Stimulated activated CD8-positive, alpha-beta memory T cell treated with anti-CD3 and anti-CD28 coated beads, Interleukin-7, amount 100 ng/mL, for 24 hours (primary cell): ENCODE measurements at regions not wholly inside any gene's neighbourhood (a gene's known extent, or its start where the extent isn't known, plus 50 kb on each side); places are given as distances from the start of the nearest gene placed in this dataset.

ENCODE experiments used
- DNase-seq: peaks from one replicate; pipeline ENCODE4 v3.0.0-alpha.2; 2020; ENCODE audit warnings: low read depth

DNA sequence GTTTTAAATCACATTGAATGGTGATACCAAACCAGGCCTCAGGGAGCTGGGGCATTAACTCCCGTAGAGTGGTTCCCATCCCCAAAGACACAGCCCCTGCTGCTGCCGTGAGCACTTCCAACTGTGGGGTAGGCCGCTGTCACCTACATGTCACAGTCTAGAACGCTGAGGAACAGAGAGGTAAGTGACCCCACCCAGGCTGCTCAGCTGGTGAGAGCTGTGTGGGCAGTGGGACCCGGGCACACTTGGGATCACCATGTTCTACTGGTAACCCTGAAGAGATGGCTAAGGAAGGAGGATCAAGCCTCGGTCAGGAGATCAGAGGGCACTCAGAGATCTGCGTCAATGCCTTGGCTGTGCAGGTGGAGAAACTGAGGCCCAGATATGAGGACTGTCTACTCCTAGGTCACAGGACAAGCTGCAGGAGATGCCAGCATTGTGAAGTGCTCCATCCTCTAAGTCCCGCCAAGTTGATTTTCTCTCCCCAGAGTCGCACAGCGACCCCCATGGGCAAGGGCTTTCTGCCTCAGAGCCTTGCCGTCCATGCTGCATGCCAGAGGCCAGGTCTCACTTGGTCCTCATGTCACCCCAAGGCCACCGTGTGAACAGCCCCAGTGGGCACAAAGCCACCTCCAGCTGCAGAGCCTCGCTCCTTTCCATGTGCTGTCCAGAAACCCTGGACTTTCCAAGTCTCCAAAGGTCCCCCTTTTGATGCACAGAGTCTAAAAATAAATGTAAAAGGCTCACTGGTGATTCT, 144.2 kb upstream of the OTOS start:
- DNase-seq: no peak

DNA sequence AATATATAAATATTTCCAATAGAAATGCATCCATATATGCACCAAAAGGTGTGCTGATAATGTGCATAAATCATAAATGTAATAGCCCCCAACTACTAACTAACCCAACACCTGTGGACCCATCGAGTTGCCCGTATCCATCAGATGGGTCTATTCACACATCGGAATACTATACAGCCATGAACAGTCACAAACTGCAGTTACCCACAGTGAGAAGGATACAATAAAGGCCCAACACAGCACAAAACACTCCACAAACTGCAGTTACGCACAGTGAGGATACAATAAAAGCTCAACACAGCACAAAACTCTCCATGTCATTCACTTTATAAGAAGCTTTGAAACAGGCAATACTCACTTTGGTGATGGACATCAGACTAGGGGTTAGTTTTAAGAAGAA, 145.3 kb upstream of the OTOS start:
- no peak for DNase-seq

DNA sequence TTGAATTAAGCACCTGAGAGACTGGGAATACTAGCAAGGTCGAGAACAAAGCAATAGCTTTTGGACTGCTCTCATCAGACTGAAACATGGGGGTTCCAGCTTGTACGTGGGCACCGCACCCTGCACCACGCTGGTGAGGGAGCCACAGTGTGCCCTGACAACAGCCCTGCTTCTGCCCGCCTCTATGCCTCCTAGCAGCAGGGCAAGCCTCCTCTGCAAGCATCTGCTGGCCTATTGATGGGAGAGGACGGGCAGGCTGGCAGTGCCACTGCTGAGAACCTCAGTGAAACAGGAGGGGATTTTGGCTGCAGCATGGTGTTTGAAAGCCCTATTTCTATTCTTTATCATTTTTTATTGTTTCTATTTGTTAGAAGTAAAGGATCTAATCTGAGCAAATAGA, 146.1 kb upstream of the OTOS start:
- DNase-seq: no peak

DNA sequence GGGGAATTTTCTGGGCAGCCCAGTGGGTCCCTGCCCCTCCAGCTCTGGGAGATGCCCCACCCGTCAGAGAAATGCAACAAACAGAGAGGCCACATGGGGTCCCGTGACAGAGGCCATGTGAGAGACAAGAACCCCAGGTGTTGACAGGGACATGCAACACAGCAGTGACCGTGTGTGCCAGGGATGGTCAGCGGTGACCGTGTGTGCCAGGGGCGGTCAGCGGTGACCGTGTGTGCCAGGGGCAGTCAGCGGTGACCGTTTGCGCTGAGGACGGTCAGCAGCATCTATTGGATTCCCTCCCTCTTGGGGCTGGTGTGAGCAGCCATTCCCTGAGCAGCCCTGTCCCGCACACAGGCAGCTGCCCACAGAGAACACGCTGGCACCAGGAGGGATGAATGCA, 146.6 kb upstream of the OTOS start:
- DNase-seq: no peak

DNA sequence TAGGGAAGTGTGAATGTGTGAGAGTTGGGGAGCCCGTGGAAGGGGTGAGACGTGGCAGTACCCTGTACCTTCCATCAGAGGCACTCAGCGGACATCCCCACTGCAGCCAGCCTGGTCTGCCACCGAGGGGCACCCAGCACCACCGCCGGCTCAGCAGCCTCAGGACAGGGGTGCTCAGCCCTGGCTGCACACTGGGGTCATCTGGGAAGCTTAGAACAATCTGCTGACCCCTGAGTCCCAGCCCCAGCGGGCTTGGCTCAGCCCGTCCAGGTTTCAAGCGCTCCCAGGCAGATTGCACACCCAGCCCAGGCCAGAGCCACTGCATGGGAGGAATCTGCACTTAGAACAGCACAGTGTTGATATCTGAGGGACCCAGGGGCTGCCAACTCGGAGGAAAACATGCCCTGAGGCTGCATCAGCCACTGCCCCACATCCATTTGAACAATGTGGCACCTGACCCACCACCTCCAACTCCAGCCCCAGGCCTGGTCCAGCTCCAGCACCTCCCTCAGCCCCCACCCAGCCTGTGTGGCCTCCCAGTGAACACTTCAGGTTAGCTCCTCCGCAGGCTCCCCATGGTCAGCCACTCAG, 147.1 kb upstream of the OTOS start:
- no peak for DNase-seq

DNA sequence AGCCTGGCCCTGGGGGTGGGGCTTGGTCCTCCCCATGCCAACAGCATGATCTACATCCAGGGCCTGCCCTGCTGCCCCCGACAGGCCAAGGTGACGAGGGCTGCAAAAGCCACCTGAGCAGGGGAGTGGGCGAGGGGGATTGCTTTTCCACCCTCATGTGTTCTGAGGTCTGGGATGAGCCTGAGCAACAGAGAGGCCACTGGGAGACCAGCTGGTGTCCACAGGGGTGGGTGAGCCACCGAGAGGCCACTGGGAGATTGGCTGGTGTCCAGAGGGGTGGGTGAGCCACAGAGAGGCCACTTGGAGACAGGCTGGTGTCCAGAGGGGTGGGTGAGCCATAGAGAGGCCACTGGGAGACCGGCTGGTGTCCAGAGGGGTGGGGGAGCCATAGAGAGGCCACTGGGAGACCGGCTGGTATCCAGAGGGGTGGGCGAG, 147.4 kb upstream of the GPC1 start:
- DNase-seq: no peak

DNA sequence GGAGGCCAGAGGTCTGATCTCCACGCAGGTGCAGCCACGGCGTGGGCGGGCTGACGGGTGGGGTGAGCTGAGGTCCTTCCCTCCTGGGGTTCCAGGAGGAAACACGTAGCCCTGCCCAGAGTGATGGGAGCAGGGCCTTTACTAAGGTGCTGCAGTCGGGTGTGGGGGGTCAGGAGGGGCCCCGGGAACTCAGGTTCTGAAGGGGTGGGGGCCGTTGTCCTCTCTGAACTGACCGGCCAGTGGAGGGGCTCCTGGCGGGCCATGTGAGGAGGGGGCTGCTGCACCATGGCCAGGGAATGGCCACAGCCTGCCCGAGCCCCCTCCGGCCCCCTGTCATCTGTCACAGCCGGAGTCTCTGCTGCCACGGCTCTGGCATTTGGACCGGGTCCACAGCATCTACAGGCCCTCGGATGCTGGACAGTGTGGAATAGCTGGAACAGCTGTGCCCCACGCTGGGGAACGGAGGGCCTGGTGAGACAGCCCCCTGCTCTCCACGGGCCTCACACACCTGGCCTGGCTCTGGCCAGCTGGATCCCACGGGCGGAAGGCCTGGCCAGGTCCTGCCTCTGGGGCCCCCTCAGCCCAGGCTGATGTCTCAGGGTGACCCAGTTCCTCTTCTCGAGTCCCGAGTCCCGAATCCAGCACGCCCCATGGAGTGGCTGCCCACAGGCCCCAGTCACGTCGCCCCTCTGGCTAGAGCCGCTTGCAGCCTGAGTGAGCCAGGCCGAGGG, 145.6 kb upstream of the GPC1 start:
- no peak for DNase-seq

DNA sequence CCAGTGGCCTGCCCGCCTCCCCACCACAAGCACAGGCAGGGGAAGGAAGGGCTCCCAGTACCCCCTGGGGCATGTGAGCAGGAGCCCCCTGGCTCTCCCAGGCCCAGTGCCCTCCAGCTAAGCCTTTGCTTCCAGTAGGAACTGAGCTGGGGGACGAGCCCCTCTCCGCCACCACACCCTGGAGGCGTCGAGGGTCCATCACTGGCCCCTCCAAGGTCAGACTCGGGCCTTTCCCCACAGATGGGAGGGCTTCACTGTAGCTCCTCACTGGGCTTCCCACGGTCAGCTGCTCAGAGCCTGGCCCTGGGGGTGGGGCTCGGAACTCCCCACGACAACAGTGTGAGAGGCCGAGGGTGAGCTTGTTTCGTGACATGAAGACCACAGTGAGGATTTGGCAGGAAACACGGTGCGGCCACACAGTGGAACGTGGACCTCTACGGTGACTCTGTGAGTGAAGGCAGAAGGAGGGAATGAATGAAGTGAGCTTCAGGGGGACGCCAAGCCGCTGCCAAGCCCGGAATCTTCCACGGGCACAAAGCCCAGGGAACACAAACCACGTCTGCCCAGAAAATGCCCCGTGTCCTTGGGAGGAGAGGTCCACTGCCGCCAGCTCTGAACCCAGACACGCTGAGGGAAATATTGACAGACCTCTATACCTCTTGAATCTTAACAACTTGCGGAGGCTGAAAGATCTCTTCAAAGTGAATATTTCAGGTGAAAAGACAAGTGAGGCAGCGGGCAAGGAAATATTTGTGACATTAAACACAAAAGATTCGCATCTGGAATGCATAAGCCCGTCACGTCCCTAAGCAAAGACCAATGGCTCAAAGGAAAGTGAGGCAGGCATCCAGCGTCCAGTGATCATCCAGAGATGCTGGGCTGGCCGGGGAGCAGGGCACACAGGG, 144.8 kb upstream of the GPC1 start:
- no peak for DNase-seq

DNA sequence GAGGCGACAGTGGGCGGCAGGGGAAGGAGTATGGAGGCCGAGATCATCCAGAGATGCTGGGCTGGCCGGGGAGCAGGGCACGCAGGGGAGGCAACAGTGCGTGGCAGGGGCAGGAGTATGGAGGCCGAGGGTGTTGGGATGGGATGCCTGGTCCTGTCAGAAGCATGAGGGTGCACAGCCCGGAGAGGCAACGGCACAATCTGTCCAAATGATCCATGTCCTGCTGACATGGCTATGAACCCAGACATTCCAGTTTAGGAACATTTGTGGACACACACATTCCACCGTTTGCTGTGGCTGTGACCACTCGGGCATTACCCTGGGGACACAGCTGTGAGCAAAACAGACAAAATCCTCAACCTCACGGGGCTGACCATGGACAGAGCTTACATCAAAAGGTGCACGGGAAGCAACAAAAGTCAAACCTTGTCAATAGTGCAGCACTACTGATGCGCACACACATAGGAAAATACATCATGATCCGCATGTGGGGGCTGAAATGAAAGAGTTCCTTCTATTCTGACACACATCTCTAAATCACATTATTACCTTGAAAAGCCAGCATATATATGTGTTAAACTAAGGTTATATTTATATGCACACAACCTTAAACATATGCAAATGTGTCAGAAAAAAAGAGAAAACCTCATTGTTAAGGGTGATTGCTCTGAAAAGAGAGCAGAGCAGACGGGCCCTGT, 144.0 kb upstream of the GPC1 start:
- DNase-seq: no peak

DNA sequence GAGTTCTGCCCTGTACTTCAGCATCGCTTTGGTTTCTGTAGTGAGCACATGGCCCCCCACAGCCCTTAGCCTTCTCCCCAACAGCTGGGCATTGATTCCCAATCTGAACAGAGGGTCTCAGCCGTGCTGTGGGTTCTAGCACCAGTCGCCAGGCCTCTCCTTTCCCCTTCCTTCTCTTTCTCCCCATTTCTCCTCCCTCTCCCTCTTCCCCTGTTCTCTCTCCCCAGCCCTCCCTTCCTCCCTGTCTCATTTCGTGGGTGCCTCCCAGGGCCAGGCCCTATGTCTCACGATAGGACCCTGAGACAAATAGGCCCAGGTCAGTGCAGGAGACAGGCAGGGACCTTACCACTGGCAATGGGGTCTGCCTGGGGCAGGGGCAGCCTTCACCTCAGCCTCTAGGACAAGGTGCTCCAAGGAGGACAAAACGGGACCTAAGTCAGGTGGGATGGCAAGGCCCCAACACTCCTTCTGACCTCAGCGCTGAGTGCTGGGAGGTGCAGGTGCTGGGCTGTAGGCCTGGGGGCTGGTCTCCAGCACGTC, 143.4 kb upstream of the GPC1 start:
- DNase-seq: no peak

DNA sequence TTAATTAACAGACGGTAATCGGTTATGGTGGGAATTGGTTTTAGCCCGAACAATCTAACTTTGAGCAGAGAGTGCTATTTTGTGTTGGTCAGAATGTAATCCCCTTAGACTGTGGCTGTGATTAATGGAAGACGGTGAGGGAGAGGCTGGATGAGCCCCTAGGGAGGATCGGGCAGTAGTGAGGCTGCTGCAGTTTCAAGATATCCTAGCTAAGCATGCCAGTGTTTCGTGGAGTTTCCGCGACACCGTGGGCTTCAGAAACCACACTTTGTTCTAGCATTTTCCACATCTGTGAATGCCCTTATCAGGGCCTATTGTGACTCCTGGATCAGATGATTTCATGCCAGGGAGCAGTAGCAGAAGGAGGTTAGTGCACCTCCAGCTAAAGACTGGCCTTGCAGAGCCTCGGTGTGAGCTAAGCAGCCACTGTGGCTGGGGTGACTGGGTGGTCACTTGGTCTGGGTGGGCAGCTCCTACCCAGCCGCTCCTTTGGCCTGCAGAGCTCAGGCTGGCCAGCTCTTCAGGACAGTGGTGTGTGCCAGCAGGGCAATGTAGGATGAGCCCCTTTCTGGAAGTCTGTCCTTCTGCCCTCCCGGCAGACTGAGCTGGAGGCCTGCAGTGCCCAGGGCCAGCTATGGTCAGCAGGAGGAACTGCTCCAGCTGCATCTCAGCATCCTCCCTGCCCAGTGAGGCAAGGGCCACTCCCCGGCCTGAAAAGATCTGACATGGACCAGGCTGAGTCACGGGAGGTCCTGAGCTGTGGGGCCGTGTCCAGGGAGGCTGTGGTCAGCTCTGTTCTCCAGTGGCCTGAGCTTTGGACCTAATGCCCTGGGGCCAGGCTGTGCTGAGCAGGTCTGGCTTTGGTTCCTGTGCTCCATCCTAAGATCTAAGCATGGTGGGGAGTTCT, 142.6 kb upstream of the GPC1 start:
- DNase-seq: no peak

DNA sequence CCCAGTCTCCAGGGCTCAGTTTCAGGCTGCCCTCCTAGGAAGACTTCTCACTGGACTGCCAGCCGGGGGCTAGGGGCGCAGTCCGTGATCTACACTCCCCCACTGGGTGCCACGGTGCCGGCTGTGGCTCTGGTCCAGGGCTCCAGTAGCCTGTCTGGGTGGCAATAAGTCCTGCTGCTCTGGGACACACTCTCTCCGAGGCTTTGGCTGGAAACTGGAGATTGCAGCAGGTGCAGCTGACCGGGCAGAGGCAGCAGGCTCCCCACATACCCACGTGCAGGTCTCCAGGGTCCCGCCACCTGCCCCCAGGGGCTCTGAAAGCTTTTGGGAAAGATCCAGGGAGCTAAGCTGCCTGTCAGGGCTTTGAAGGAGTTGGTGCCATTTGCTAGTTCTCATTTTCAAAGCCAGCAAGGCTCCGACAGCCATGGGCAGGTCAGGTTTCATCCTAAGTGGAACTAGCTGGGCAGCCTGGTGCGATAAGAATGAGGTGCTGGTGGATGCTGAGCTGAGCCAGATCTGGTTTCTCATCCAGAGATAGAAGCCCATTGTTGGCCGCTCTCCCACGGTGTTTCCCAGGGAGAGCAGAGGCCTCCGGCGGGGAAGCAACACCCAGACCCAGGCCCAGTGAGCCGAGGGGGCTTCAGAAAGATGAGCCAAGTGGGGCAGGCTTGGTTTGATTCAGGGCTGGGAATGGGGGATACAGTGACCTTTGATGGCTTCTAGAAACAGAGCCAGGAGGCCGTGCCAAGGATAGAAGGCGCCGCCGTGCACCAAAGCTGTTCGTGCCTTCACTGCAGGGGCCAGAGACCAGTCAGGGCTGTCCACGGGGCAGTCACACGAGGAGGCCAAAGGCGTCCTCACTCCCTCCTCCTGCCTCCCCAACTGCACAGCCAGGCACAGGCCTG, 141.7 kb upstream of the GPC1 start:
- DNase-seq: no peak

DNA sequence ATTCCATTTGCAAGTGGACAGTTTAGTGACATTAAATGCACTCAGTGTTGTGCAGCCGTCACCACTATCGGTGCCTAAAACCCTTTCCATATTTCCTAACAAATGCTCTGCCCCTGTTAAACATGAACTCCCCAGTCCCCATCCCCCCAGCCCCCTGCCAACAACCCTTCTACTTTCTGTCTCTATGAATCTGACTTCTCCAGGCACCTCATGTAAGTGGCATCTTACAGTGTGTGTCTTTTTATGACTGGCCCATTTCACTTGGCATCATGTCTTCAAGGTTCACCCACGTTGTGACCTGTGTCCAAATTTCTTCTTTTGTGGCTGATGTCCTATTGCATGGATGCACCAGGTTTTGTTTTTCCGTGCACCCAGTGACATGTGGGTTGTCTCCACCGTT, 140.9 kb upstream of the GPC1 start:
- DNase-seq: no peak

DNA sequence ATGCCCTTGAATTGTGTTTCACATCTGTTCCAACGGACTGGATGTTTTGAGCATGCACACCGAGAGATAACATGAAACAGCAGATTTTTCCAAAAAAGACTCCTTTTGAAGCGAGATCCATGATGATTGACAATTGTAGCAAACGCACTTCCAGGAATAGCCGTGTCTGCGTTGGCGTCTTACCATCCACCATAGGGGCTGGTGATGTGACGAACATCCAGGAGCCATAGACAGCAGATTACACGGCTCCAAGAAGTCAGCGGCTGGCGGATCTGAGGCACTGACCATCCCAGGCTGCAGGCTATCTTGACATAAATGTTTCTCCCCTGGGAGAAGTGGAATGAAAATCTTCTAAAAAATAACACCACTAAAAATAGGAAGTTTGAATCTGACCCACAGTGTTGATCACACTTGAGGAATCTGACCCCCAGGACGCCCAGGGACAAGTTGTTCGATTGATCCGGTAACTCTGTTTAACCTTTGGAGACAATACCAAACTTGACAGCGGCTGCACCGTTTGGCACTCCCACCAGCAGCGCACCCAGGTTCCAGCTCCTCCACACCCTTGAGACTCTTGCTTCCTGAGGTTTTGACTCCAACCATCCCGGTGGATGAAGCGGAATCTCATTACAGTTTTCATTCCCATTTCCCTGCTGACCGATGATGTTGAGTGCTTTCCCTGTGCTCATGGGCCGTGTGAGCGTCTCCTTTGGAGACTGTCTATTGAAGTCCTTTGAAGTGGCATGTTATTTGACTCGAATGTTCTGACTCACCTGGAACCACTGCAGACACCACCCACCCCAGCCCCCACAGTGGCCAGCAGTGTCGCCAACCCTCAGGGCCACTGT, 140.0 kb upstream of the GPC1 start:
- DNase-seq: no peak

DNA sequence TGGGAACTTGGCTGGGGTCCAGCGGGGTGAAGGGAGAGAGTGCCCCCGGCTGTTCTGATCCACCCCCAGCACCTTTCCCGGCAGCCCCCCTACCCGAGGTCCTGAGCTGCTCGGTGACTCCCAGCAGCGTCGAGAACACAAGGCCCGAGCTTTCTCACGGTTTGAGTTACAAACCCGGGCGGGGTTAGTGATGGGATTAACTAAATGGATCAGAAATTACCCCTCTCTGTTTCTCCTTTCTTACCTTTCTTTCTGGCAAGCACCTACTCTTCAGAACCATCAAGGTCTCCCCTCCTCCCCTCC, 139.4 kb upstream of the GPC1 start:
- DNase-seq: no peak

DNA sequence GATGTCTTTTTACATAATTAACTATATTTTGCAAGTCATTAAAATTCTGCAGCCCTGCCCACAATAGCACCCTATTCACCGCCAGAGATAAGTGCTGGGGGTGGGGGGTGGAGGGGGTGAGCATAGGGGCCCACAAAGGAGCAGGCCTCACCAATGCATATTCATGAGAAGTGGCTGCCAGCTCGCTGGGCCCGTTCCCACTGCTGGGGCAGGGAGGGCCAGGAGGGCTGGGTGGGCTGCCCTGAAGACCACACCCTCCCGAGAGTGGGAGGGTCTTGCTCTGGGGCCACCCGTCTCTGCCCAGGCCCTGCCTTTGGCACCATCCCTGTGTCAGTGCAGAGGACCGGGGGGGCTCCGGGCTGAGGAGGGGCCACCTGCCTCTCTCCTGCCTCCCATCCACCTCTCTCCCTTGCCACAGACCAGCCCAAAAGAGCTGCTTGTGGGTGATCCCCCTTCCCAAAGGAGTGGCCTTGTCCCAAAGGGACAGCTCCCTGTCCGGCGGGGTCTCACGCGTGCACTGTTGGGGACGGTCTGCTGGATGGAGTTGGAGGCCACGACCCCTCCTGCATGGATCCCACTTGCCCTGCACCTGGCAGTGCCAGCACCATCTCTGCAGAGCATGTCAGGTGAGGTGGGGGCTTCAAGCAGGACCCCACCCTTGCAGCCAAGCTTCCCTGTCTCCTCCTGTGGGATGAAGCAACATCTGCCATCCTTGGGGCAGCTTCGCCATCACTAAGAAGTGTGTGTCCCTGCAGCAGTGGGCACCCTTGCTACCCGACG, 138.8 kb upstream of the GPC1 start:
- DNase-seq: no peak

DNA sequence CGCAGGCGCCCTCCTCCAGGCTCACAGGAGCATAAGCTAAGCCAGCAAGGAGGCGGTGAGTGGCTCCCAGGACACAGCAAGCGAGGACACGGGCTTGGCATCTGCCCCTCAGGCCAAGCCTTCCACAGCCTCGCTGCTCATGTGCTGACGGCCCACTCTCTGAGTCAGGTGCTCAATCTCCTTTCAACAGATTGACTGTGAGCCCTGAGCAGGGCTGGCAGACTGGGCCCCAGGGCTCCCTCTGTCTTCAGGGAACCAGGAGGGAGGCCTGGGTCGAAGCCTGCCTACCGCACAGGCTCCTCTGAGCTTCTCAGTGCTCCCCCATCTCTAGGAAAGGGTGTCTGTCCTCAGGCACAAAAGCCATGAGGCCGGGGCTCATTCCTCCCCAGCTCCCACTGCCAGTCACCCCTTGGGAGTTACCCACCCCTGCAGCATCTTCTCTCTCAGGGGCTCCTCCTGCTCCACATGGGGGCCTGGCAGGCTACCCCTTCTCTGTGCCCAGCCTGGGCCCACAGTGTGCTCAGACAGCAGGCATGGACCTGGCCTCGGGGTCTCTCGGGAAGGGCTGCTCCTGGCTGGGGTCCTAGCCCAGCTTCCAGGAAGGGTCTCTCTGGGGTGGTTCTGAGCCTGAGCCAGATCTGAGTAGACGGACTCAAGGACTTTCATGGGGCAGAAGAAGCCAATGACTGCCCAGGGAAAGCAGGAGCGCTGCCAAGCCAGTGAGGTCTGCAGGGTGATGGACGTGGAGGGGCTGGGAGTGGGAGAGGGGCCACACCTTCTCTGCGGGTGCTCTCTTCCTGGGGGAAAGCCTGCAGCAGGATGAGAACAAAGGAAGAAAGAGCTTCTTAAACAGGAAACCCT, 138.0 kb upstream of the GPC1 start:
- no peak for DNase-seq
